Cardiac septum (tissue), 1 donor: ENCODE measurements at regions not wholly inside any gene's neighbourhood (a gene's known extent, or its start where the extent isn't known, plus 50 kb on each side); places are given as distances from the start of the nearest gene placed in this dataset.

Experiments used
- DNase-seq: peaks from one replicate; pipeline ENCODE4 v3.0.0-alpha.2; 2020; ENCODE audit warnings: low spot score
- intact Hi-C: fragments of 100-400 bp; cut with DNase I; formaldehyde crosslinking; loops from one replicate; pipeline ENCODE4 v1.14.0; 2022
- donor health status: DM: no; HTN: no; CAD: no.

DNA sequence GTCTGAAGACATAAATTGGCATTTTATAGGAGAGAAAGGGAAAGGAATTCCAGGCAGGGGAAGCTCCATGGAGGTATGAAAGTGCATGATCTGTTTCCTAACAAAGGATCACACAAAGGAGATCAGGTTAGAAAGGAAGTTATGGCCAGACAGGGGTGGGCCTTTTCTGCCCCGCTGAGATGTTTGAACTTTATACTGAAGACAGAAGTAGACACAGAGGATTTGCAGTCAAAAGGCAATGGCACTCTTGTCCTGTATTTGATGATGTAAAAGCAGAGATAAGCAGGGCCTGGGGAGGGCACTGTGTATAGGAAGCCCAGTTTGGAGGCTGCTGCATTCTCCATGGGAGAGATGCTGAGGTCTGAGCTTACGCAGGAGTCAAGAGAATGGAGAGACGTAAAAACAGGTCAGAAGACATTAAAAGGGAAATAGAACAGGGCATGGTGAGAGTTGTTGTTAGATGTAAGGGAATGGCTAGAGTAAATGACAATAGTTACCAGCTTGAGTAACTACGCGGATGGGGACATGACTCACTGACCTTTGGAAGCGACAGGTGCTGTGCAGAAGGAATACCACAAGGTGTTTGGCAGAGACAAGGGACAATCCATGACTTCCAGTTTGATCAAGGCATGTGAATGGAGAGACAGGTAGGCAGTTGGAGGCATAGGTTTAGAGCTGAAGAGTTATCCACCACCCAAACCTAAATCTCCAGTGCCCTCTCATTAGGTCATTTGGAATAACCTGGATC, 190.6 kb upstream of the SASH1 start:
- no peak for DNase-seq
- intact Hi-C loops, result no loop called here

DNA sequence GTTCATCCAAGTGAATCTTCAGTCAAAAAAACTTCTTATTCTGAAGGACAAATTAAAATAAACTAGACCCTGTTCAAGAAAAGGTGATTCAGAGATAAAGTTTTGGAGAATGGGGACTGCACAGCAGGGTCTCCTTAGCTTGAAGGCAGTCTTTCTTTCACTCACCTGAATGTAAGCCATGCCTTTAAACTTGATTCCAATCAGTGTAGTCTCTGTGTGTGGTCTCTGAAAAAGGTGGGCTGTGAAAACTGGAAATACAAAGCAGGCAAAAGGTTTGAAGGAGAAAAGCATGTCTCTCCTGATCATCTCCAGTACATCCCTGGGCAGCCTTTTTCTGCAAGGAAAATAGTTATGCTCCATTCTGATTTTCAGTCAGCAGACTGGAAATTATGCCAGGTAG, 188.0 kb upstream of the SASH1 start:
- no peak for DNase-seq
- intact Hi-C loops, result no loop called here

DNA sequence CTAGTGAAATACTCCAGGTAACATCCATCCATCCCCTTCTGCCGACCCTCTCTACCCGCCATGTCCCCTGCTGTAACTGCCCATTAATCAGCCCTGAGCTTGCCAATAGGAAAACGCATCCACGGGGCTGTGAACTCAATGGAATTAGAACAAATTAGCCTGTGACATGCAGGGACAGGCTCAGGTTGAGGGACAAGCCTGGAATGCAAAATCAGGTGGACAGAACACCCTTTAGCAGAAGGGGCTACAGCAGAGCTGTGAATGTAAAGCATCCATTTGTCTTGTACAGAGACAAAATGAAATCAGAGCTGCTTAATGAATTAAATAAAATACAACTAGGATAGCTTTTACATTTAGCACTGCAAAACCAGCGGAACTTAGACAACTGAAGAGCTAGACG, 187.3 kb upstream of the SASH1 start:
- no peak for DNase-seq
- intact Hi-C loops, result no loop called here

DNA sequence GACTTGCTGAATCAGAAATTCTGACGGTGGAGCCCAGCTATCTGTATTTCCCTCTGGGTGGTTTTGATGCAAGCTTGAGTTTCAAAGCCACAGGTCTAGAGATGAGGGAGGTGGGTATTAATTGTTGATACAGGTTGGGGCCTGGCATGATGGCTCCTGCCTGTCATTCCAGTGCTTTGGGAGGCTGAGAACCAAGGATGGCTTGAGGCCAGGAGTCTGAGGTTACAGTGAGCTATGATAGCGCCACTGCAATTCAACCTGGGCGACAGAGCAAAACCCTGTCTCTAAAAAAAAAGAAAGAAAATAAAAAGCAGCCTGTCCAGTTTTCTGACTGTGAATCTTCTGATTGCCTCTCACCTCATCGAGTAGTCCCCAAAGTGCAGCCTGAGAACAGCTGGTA, 184.8 kb upstream of the SASH1 start:
- DNase-seq, result no peak
- intact Hi-C loops, result no loop called here

DNA sequence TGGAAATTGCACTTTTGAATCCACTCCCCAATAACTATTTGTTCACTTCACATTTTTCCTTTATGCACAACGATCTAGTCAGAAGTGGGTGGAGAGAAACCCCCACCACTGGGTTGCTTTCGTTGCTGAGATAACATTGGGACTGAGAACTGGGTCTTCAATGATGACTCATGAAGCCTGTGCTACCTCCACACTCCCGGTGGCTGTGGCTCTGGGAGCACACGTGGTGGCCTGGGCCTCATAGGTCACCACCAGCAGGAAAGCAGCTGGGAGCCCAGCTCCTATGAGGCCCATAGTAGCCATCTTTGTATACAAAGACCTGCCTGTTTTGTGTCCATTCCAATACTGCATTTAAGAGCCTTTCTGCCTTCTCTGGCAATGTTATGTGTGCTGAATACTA, 178.0 kb upstream of the SASH1 start:
- no peak for DNase-seq
- intact Hi-C loops, result loop anchor here (10.0 kb wide), 1 partner anchor 510 kb away; no protein-coding TSS in a partner anchor

DNA sequence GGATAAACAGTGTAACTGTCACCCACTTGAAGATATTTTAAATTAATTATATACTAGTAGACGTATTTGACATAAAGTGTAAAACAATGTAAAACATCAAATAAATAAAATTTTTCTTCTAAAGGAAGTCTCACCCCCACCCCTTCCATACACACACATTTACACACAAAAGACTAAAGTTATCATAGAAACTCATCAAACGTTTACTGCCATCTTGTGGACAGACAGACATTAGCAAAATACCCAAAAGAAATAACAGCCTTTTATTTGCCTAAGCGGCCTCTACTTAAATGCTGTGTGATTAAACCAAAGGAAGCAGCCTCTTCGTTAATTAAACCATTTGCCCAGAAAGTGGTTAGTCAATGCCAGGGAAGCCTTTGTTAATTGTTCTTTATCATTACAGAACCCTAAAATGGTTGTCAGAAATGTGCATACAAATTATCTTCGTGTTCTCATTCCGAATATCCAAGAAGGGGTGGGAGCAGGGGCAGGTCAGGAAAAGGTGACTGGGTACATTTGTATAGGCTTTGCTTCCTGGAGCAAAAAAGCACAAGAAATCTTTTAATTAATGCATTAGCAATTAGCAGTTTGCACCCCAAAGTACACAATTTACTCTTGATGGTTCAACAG, 176.2 kb upstream of the SASH1 start:
- intact Hi-C loops, result loop anchor here (2.0 to 10.0 kb wide), 2 partner anchors 512 to 660 kb away; no protein-coding TSS in a partner anchor
- DNase-seq, result no peak

DNA sequence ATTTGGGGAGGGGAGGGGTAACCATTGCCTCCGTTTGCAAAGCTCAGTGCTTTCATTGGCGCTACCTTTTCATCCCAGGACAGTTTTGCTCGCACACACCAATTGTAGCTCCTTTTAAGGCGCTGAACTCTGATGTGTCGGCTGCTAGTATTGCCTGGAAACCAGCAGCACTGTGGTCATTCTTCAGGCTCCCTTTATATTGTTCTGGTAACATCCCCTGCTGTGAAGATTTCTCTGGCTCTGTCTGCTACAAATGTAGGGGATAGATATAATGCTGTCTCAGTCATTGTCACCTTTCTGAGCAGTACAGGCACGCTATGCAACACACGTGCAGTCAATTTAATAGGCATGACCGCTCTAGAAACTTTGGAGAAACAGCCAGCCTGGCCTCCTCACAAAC, 172.9 kb upstream of the SASH1 start:
- intact Hi-C loops, result loop anchor here (10.0 kb wide), 1 partner anchor 515 kb away; no protein-coding TSS in a partner anchor
- DNase-seq, result no peak

DNA sequence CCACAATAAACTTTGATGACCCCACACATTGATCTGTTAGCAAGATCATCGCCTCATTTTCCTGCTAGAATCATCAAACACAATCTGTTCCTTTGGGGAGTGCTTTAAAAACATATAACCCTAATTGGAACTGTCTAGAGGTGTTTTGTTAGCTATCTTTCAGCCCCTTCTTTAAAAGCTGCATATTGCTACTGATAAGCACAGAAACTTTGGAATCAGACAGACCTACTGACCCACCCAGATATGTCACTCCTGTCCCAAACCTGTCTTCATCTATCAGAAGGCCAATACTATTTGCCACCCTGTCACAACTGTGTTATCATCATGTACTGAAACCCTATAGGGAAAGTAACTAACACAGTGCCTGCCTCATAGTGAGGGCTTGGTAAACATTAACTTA, 172.4 kb upstream of the SASH1 start:
- no peak for DNase-seq

DNA sequence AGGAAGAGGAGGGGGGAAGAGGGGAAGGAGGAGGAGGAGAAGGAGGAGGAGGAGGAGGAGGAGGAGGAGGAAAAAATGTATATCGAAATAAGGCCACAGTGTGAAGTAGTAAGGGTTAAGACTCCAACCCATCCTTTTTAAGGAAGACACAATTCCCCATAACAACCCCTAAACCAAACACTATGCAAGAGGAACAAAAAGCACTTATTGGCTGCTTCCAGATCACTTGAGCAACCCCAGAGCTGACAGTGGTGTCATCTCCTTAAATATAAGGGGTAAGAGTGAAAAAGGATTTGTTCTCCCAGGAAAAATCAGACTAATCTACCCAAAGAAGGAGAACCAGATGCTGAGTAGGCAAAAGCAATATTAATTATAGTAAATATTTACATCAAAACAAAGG, 169.1 kb upstream of the SASH1 start:
- DNase-seq, result no peak
- intact Hi-C loops, result no loop called here

More for the DNA sequence above, 172.4 kb upstream of the SASH1 start:
- intact Hi-C loops, result no loop called here

DNA sequence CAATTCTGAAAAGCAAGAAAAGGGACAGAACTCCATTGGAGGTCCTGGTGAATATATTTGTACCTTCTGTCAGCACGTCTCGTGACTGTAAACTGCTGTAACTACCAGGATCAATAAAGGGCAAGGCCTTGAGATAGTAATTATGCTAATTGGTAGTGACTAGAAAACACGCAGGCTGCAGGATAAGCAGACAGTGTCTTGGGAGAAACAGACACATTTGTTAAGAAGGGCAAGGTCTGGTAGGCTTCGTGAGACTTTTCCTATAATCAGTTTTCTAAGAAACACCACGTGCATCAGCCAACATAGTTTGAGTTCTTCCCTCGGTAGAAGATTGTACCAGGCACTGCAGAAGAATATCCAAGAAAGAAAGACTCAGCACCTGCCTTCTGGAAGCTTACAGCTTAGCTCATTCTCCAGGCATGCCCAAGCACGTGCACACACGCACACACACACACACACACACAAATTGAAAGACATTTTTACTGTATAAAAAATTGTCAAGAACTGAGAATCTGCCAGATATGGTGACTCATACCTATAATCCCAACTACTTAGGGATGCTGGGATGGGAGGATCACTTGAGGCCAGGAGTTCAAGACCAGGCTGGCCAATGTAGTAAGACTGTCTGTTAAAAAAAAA, 167.0 kb upstream of the SASH1 start:
- intact Hi-C loops, result loop anchor here (2.0 kb wide), 1 partner anchor 289 kb away; no protein-coding TSS in a partner anchor
- DNase-seq, result no peak

DNA sequence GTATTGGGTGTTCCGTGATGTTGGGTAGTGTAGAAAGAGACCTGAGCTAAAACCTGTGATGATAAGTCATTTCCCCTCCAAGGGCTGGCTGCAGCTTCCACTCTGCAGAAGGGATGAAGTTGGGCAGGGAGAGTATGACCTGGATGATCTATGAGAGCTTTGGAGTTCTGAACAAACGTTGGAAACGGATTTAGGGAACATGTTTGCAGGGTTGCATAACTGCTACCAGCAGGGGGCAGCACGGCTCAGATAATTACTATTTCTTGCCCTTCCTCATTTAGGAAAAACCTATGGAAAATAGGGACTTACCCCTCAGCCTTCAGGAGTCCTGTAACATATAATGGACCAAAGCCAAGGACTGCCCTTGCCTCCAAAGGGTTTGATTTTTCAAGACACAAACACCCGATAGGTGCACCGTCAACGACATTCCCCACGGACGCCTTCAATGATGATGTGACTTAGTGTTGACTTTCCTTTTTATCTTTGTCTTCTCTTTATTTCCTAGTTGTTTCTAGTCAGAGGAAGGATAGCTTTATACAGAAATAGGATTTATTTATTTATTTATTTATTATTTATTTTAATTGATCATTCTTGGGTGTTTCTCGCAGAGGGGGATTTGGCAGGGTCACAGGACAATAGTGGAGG, 164.9 kb upstream of the SASH1 start:
- intact Hi-C loops, result loop anchor here (1.0 to 2.0 kb wide), 2 partner anchors 74 to 287 kb away; no protein-coding TSS in a partner anchor
- DNase-seq, result no peak

DNA sequence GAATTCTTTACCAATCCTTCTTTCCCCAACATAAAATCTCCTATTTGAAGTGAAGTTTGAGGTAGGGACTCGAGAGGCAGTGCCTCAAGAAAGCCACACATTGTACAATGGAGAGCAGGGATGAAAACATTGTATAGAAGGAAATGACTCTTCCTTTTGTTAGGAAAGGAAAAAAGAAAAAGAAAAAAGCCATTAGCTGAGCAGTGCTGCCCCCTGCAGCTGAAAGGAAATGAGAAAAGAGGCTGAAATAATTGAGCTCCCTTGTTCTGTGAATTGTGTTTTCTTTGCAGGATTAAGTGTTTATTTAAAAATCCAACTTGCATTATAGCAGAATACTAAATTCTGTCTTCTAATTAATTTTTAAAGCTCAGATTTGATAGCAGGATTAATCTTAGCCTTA, 162.9 kb upstream of the SASH1 start:
- DNase-seq, result no peak
- intact Hi-C loops, result no loop called here

DNA sequence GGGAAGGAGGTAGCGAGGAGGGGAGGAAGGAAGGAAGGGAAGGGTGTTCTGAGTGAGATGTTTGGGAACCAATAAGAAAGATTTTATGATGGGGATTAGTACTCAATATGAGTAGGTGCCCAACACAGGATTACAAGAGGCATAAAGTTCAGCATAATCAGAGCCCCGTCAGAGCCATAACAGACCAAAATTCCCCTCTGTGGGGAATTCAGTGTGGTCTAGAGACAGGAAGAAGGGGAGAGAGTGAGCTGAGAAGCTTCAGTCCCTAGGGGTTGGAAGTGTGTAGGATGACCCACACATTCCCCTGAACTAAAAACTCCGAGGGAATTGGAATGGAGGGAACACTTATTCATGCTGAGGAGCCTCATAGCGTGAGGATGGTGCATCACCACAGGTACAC, 160.3 kb upstream of the SASH1 start:
- intact Hi-C loops, result no loop called here
- no peak for DNase-seq

DNA sequence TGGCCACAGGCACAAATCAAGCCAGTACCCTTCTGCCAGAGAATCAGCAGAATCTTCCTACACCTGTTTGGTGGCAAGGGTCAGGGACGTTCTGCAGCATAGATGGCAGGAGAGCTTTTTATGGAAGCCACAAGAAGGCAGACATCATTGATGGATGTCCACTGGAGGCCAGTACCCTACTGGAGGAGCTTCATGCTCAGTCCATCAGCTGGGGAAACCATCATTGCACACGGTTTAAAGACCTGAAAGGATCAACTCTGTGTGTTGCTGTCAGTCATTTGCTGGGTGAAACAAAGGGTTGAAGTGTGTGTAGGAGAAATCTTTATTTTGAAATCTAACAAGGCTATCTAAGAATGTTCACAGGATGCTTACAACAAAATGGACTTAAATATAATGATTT, 158.9 kb upstream of the SASH1 start:
- intact Hi-C loops, result no loop called here

DNA sequence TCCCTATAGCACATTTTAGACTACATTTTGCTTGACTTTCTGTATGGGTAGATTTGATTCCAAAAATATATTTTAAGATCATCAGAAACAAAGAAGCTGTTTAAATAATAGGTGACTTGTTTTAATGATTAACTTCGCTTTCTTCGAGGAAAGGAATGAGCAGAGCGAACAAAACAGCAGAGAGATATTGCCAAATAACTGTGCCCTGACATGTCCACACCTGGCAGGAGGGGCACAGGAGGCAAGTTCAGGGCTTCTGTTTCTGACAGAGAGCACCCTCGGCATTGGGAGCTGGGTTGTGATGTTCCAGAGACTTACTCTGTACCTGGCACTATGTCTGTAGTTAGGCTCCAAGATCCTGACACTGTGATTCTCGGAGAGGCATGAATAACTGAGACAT, 155.7 kb upstream of the SASH1 start:
- intact Hi-C loops, result no loop called here
- DNase-seq, result no peak

More for the DNA sequence above, 158.9 kb upstream of the SASH1 start:
- DNase-seq, result no peak

DNA sequence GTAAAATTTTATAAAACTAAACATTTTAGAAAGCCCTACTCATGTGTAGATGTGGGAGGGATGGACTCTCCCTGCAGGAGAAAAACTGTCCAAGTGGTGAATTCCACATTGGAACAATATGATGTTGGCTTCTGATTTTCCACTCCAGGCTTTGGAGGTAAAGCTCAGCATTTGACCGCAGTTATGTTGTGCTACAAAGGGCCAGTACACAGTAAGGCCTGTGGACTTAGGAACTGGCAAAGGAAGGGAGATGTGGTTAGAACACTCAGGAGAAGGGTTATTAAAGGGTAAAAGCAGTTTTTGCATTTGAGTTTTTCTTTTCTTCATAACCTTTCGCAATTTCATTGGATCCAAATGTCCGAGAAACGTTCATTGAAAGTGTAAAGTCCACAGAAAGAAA, 150.3 kb upstream of the SASH1 start:
- intact Hi-C loops, result no loop called here
- no peak for DNase-seq

DNA sequence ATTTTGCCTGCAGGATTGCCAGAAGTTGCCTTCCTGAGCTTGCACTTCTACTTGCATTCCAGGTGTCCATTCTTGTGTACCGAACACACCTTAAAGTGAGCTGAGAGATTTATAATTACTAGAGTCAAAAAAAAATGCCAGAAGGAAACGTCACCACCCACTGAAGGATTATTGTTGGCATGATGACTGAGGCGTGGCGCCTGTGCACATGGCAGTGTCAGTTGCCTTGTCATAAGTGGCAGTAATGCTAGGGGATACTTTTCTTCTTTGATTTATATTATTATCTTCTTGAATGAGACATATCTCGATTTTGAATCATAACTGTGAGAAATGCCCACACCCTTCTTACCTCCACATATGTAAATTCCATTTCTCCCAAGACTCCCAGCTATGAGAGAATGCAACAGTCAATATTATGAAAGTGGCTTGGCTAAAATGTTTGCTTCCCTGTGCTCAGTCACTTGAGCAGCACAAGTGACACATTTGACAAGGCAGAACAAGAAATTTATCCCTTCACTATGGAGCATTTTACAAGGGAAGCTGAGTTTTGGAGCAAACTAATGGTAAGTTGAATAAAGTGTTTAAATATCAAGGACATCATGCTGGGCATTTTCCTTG, 149.5 kb upstream of the SASH1 start:
- intact Hi-C loops, result no loop called here
- DNase-seq, result no peak

DNA sequence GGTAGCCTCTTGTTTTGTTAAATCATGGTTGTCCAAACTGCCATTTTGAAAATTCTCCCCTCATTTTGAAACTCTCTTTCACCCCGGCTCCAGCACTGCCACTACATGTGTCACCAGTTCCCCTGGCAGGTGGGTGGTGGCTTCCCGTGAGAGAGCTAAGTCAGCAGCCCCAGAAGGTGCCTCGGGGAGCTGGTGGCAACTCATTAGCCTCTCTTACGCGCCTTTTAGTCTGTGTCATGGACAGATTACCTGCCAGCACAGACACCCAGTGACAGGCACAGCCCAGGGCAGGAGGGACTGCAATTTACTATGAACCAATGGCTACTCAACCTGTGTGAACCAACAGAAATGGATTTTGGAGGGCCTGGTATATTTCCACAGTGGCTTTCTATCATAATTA, 147.1 kb upstream of the SASH1 start:
- no peak for DNase-seq
- intact Hi-C loops, result no loop called here

DNA sequence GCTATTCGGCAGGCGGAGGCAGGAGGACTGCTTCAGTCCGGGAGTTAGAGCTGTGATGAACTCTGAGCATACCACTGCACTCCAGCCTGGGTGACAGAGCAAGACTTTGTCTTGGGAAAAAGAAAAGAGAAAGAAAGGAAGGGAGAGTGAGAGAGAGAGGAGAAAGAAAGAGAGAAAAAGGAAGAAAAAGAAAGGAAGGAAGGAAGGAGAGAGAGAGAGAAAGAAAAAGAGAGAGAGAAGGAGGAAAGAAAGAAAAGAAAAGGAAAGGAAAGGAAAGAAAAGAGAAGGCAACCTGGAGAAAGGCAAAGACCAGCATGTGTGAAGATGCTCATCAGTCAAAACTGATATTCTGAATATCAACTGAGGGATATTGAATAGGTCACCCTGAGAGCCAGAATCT, 143.1 kb upstream of the SASH1 start:
- intact Hi-C loops, result no loop called here
- DNase-seq, result no peak

DNA sequence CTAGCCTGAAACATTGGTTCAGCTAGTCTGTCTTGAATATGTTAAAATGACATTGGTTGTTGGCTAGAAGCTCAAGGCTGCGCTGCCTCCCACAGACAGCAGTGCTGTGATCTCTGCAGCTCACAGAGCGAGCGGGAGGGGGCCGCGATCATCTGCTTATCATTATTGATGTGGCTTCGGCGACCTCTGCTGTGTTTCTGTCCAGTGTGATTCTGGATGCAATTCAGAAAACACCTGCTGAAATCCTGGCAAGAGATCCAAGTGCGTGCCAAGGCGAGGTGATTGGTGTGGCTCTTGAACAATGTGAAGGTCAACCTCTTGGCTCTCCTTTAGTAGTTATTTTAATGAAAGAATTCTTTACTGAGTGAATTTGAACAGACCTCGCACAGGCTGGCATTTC, 142.3 kb upstream of the SASH1 start:
- DNase-seq, result no peak
- intact Hi-C loops, result no loop called here
